ENCODE measurements at regions not wholly inside any gene's neighbourhood (a gene's known extent, or its start where the extent isn't known, plus 50 kb on each side); places are given as distances from the start of the nearest gene placed in this dataset.

DNA sequence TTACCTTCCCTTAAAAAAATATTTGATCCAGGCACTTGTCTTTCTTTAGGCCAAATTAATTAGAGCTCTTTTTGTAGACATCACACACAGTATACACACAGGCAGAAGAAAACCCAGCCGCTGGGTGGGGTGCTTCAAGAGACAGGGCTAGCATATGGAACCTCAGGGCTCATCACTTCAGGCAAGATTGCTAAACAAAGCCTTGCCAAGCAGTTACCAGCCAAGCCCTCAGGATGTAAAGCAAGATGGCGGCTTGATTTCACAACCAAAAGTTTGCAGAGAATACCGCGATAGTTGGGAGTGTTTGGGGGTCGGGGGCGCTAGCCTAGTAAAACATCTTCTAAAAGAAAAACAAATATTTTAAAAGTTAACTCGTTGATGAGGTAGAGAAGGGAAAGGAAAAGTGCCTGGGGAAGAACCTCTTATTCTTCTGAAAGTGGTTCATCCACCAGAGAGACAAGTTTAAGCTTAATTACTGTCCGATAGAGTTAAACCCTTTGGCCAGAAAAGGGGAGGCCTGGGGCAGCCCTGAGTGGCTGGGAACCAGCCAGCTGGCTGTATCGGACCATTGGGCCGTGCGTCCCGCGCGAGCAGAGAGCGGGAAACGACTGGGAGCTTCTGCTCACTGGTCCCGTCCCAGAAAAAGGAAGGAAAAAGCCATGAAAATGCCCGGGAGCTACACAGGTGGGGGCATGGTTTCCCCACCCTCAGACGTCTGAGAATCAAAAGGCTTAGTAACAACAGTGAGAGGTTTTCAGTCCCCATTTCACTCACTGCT lies 254.9 kb upstream of the PCDH20 start:
- H3K36me3 Mint-ChIP-seq (ENCODE audit: low read depth), result no peaks in the 10 kb centered on the region
- no peak for TF ChIP-seq EZH2 (IDR thresholded peaks at IDR 0.05; ENCODE audit: low read depth, unreplicated experiment)
- TF ChIP-seq, protein P1, sequence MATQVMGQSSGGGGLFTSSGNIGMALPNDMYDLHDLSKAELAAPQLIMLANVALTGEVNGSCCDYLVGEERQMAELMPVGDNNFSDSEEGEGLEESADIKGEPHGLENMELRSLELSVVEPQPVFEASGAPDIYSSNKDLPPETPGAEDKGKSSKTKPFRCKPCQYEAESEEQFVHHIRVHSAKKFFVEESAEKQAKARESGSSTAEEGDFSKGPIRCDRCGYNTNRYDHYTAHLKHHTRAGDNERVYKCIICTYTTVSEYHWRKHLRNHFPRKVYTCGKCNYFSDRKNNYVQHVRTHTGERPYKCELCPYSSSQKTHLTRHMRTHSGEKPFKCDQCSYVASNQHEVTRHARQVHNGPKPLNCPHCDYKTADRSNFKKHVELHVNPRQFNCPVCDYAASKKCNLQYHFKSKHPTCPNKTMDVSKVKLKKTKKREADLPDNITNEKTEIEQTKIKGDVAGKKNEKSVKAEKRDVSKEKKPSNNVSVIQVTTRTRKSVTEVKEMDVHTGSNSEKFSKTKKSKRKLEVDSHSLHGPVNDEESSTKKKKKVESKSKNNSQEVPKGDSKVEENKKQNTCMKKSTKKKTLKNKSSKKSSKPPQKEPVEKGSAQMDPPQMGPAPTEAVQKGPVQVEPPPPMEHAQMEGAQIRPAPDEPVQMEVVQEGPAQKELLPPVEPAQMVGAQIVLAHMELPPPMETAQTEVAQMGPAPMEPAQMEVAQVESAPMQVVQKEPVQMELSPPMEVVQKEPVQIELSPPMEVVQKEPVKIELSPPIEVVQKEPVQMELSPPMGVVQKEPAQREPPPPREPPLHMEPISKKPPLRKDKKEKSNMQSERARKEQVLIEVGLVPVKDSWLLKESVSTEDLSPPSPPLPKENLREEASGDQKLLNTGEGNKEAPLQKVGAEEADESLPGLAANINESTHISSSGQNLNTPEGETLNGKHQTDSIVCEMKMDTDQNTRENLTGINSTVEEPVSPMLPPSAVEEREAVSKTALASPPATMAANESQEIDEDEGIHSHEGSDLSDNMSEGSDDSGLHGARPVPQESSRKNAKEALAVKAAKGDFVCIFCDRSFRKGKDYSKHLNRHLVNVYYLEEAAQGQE (IDR thresholded peaks at IDR 0.05; ENCODE audit: unreplicated experiment), result no peak
- no peak for TF ChIP-seq EZH2phosphoT487 (IDR thresholded peaks at IDR 0.05; ENCODE audit: unreplicated experiment)
- no peak for TF ChIP-seq CREB1 (CRISPR knock-in tag; IDR thresholded peaks at IDR 0.05; ENCODE audit: low read depth)
- TF ChIP-seq, protein P2, sequence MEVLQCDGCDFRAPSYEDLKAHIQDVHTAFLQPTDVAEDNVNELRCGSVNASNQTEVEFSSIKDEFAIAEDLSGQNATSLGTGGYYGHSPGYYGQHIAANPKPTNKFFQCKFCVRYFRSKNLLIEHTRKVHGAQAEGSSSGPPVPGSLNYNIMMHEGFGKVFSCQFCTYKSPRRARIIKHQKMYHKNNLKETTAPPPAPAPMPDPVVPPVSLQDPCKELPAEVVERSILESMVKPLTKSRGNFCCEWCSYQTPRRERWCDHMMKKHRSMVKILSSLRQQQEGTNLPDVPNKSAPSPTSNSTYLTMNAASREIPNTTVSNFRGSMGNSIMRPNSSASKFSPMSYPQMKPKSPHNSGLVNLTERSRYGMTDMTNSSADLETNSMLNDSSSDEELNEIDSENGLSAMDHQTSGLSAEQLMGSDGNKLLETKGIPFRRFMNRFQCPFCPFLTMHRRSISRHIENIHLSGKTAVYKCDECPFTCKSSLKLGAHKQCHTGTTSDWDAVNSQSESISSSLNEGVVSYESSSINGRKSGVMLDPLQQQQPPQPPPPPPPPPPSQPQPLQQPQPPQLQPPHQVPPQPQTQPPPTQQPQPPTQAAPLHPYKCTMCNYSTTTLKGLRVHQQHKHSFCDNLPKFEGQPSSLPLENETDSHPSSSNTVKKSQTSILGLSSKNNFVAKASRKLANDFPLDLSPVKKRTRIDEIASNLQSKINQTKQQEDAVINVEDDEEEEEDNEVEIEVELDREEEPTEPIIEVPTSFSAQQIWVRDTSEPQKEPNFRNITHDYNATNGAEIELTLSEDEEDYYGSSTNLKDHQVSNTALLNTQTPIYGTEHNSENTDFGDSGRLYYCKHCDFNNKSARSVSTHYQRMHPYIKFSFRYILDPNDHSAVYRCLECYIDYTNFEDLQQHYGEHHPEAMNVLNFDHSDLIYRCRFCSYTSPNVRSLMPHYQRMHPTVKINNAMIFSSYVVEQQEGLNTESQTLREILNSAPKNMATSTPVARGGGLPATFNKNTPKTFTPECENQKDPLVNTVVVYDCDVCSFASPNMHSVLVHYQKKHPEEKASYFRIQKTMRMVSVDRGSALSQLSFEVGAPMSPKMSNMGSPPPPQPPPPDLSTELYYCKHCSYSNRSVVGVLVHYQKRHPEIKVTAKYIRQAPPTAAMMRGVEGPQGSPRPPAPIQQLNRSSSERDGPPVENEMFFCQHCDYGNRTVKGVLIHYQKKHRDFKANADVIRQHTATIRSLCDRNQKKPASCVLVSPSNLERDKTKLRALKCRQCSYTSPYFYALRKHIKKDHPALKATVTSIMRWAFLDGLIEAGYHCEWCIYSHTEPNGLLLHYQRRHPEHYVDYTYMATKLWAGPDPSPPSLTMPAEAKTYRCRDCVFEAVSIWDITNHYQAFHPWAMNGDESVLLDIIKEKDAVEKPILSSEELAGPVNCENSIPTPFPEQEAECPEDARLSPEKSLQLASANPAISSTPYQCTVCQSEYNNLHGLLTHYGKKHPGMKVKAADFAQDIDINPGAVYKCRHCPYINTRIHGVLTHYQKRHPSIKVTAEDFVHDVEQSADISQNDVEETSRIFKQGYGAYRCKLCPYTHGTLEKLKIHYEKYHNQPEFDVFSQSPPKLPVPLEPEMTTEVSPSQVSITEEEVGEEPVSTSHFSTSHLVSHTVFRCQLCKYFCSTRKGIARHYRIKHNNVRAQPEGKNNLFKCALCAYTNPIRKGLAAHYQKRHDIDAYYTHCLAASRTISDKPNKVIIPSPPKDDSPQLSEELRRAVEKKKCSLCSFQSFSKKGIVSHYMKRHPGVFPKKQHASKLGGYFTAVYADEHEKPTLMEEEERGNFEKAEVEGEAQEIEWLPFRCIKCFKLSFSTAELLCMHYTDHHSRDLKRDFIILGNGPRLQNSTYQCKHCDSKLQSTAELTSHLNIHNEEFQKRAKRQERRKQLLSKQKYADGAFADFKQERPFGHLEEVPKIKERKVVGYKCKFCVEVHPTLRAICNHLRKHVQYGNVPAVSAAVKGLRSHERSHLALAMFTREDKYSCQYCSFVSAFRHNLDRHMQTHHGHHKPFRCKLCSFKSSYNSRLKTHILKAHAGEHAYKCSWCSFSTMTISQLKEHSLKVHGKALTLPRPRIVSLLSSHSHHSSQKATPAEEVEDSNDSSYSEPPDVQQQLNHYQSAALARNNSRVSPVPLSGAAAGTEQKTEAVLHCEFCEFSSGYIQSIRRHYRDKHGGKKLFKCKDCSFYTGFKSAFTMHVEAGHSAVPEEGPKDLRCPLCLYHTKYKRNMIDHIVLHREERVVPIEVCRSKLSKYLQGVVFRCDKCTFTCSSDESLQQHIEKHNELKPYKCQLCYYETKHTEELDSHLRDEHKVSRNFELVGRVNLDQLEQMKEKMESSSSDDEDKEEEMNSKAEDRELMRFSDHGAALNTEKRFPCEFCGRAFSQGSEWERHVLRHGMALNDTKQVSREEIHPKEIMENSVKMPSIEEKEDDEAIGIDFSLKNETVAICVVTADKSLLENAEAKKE (CRISPR knock-in tag; IDR thresholded peaks at IDR 0.05), result no peak
- TF ChIP-seq ZNF114 (CRISPR knock-in tag; IDR thresholded peaks at IDR 0.05), result no peak
- no peak for TF ChIP-seq STAT1 (IDR thresholded peaks at IDR 0.05; ENCODE audit: unreplicated experiment)
- TF ChIP-seq JUNB (IDR thresholded peaks at IDR 0.05; ENCODE audit: unreplicated experiment), result no peak
- TF ChIP-seq NANOG (IDR thresholded peaks at IDR 0.05; ENCODE audit: borderline replicate concordance), result no peak
- TF ChIP-seq, protein P3, sequence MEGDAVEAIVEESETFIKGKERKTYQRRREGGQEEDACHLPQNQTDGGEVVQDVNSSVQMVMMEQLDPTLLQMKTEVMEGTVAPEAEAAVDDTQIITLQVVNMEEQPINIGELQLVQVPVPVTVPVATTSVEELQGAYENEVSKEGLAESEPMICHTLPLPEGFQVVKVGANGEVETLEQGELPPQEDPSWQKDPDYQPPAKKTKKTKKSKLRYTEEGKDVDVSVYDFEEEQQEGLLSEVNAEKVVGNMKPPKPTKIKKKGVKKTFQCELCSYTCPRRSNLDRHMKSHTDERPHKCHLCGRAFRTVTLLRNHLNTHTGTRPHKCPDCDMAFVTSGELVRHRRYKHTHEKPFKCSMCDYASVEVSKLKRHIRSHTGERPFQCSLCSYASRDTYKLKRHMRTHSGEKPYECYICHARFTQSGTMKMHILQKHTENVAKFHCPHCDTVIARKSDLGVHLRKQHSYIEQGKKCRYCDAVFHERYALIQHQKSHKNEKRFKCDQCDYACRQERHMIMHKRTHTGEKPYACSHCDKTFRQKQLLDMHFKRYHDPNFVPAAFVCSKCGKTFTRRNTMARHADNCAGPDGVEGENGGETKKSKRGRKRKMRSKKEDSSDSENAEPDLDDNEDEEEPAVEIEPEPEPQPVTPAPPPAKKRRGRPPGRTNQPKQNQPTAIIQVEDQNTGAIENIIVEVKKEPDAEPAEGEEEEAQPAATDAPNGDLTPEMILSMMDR (conservative IDR thresholded peaks at IDR 0.05; ENCODE audit: low read depth in 2 of 2), result no peak
- no peak for TF ChIP-seq POLR2AphosphoS5 (IDR thresholded peaks at IDR 0.05; ENCODE audit: low read depth)
- no peak for TF ChIP-seq ZNF331 (CRISPR knock-in tag; IDR thresholded peaks at IDR 0.05; ENCODE audit: low read depth)
- TF ChIP-seq, protein P4, sequence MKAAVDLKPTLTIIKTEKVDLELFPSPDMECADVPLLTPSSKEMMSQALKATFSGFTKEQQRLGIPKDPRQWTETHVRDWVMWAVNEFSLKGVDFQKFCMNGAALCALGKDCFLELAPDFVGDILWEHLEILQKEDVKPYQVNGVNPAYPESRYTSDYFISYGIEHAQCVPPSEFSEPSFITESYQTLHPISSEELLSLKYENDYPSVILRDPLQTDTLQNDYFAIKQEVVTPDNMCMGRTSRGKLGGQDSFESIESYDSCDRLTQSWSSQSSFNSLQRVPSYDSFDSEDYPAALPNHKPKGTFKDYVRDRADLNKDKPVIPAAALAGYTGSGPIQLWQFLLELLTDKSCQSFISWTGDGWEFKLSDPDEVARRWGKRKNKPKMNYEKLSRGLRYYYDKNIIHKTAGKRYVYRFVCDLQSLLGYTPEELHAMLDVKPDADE (IDR thresholded peaks at IDR 0.05), result no peak
- Histone ChIP-seq H3K27ac (ENCODE audit: low read depth) (no peak overlapping the region), H3K79me2 (replicated peaks; ENCODE audit: insufficient read depth) (no peaks in the 10 kb centered on the region), H3K36me3 (ENCODE audit: insufficient read depth) (no peaks in the 10 kb centered on the region), H3F3A (replicated peaks; ENCODE audit: low read depth) (no peaks in the 10 kb centered on the region), H3K27me3 (ENCODE audit: insufficient read depth) (no peaks in the 10 kb centered on the region), H3K4me3 (no peak overlapping the region), H3K4me2 (no peak overlapping the region), H3K4me1 (ENCODE audit: insufficient read depth) (no peaks in the 10 kb centered on the region), H3K9me2 (ENCODE audit: insufficient read depth) (no peaks in the 10 kb centered on the region), H4K20me1 (replicated peaks; ENCODE audit: insufficient read depth) (no peaks in the 10 kb centered on the region), H2AFZ (peak overlapping the region; percentile 60; the same call in 1 of the 2 replicates)
- no peaks in the 10 kb centered on the region for H3K27me3 Mint-ChIP-seq (ENCODE audit: insufficient read depth, low read depth, poor library complexity)
- ATAC-seq (no peak), DNase-seq (ENCODE audit: low spot score) (no peak)
- H3K4me1 Mint-ChIP-seq, result 0 out of 3 replicates have a peak, but pooled peaks cover 3% of the 10 kb centered on the region
- H3K4me3 Mint-ChIP-seq, result no peak overlapping the region
- H3K27ac Mint-ChIP-seq, result no peak overlapping the region
- no peaks in the 10 kb centered on the region; the same call in 2 of the 3 replicates for H3K9me3 Mint-ChIP-seq

Measured in GM23338 (cell line).